Mammary epithelial cell (primary cell): ENCODE measurements at regions not wholly inside any gene's neighbourhood (a gene's known extent, or its start where the extent isn't known, plus 50 kb on each side); places are given as distances from the start of the nearest gene placed in this dataset.
"Not testable (repeated sequence)": the region's sequence is repeated elsewhere in the genome, so short reads cannot be mapped to it uniquely, and the experiment has no call there.

Source experiments
- CTCF ChIP-seq, 2 donors: IDR thresholded peaks in 1 of 2; conservative IDR thresholded peaks in 1 of 2; 2 replicates each; pipeline ENCODE4 v1.5.1; 2011 to 2012; ENCODE audit warnings: inconsistent platforms in 2 of 2, low read length in 2 of 2, mild to moderate bottlenecking in 2 of 2, control low read depth in 1 of 2, low read depth in 1 of 2; ENCODE audit not compliant: insufficient read depth in 1 of 2; ENCODE audit errors: extremely low read depth in 1 of 2
- EZH2 ChIP-seq: IDR thresholded peaks from 2 replicates; pipeline ENCODE4 v1.6.1; 2012; ENCODE audit warnings: low read length, inconsistent platforms, borderline replicate concordance

- not testable (repeated sequence) for TF ChIP-seq CTCF (conservative IDR thresholded peaks at IDR 0.05 in 1 of 2, IDR thresholded peaks at IDR 0.05 in 1 of 2; ENCODE audit: extremely low read depth in 1 of 2, insufficient read depth in 1 of 2, low read depth in 1 of 2, low read length in 2 of 2); EZH2
Measured at GRCh38 chr2:13389172-13389571, 672.4 kb downstream of the TRIB2 start.
